GM19351 (cell line): ENCODE measurements at regions not wholly inside any gene's neighbourhood (a gene's known extent, or its start where the extent isn't known, plus 50 kb on each side); places are given as distances from the start of the nearest gene placed in this dataset.

Experiments used
- ATAC-seq: cut with Tn5 transposase; IDR thresholded peaks from one replicate; pipeline ENCODE4 v1.9.1; 2021; ENCODE audit warnings: mild to moderate bottlenecking, moderate library complexity; ENCODE audit not compliant: unreplicated experiment

- no peak for ATAC-seq
These were observed 115.8 kb downstream of the BCOR start for GRCh38 chrX:39981946-39982345.

DNA sequence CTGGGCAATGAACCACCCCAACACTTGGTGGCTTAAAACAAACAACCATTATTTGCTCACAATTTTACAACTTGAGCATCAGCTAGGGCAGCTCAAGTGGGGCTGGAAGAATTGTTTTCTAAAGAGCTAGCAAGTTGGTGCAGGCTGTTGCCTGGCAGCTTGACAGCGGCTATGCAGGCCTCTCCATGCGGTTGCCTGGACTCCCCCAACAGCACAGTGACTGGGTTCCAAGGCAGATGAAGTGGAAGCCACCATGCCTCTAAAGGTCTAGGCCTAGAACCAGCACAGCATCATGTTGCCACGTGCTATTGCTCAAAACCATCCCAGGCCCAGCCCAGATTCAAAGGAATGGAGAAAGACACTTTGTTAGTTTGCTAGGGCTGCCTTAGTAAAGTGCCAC is 114.8 kb downstream of the BCOR start:
- ATAC-seq = no peak

GRCh38 chrX:39983715-39984114 is 114.0 kb downstream of the BCOR start:
- ATAC-seq = no peak

- no peak for ATAC-seq
These were observed 113.4 kb downstream of the BCOR start for GRCh38 chrX:39984191-39984956.

DNA sequence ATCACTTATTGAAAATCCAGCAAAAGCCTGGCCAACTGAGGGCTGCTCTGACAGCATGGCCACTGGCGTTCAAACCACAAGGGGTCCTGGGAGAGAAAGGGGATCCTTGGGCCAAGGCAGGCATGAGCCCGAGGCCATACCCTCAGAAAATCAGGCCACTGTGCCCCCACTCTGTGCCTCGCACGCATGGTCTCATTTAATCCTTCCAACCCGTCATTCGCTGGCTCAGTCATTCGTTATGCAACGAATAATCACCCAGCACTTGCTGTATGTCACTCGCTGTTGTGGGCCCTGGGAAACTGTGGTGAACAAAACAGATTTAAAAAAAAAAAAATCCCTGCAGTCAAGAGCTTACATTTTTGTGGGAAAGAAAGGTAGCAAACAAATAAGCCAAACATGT is 112.7 kb downstream of the BCOR start:
- ATAC-seq = no peak

DNA sequence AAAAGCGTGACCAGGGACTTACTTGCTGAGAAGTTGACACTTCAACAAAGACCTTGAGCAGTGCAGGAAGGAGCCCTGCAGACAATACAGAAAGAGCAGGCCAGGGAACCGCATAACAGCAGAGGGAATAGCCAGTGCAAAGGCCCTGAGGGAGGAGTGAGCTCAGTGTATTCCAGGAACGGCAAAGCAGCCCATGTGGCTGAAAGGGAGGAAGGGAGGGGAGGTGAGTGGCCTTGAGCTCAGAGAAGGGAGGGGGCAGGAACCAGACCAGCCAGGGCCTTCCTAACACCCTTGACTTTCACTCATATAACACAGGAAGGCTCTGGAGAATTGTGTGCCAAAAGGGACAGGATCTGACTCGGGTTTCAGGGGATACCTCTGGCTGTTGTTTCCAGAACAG is 112.2 kb downstream of the BCOR start:
- no peak for ATAC-seq

GRCh38 chrX:39988496-39988895 is 109.3 kb downstream of the BCOR start:
- ATAC-seq = no peak

DNA sequence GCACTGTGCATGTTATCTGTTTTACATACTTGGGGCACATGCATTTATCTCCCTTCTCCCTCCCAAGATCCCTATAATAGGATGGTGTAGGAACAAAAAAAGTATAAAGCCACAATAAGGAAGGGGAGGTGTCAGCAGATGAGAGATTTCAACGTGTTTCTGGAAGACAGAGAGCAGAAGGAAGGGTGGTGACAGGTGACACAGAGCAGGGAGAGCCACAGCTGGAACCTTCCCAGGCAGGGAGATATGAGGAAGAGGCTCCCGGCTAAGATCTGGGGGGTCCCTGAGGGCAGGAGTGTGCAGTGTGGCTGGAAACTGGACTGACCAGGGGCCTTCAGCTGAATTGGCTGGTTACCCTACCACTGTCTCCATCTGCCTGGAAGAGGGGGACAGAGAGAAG is 107.4 kb downstream of the BCOR start:
- ATAC-seq = no peak

GRCh38 chrX:39992300-39992699 is 105.5 kb downstream of the BCOR start:
- ATAC-seq = no peak

DNA sequence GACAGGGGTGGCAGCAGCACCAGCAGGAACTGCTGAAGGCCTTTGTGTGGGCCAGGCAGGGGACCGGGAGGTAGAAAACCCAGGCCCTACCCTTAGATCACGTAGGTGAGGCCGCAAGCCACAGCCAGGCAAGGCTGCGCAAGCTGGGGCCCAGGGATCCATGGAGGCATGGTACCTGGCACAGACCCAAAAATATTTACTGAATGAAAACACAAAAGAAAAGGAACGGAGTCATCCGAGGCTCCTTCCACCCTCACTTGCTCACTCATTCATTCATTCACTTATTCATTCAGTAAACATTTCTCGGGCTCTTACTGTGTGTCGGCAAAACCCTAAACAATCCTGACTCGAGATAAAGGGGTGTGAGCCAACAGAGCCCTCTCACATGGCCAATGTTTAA is 102.3 kb downstream of the BCOR start:
- ATAC-seq = no peak

- no peak for ATAC-seq
These were observed 101.2 kb downstream of the BCOR start for GRCh38 chrX:39996536-39996935.

DNA sequence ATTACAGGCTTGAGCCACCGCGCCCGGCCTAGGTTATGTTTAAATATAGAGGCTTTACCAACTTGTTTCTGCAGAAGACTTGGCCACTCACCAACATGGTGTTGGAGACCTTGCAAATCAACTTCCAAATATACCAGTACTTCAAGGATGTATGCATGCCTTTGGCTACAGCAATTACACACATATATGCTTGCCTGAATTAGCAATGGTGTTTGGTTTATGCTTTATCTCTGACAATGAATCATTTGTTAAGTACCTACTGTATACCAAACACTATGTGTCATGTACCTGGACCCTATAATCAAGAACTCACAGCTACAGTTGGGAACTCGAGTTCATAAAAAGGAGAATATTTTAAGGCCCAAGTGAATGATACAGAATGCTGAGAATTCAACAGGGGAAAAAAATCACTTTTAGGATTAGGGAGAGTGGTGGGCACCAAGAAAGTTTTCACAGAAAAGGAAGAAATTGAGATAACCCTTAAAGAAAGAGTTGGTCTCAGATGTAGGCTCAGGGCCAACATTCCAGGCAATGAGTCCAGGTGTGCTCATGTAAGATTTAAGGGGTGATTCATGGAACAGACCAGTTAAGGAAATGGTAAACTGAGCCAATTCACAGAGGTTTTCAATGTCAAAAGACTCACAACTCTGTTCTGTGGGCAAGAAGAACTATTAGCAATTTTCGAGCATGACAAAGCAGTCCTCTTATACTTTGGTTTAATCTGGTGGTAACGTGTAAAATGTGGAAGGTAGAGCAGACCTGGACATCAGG is 98.9 kb downstream of the BCOR start:
- no peak for ATAC-seq
